Choroid plexus epithelial cell (primary cell): ENCODE measurements at regions not wholly inside any gene's neighbourhood (a gene's known extent, or its start where the extent isn't known, plus 50 kb on each side); places are given as distances from the start of the nearest gene placed in this dataset.
A peak's percentile ranks its signal among the peaks of the same experiment; 100 is the strongest.

Experiments
- DNase-seq: peaks from one replicate; pipeline ENCODE4 v3.0.0-alpha.2; 2010; ENCODE audit warnings: low read depth
- H3K4me3 ChIP-seq: 2 replicates; pipeline ENCODE4 v1.5.1; 2011; ENCODE audit warnings: low read depth, mild to moderate bottlenecking, control low read depth, low read length, moderate library complexity
- CTCF ChIP-seq: conservative IDR thresholded peaks from 2 replicates; pipeline ENCODE4 v1.5.1; 2011; ENCODE audit warnings: low read depth, mild to moderate bottlenecking, control low read depth, inconsistent platforms, low read length, moderate library complexity

- no peak for TF ChIP-seq CTCF
- no peak overlapping the region for H3K4me3 ChIP-seq
- no peak for DNase-seq
Observed at GRCh38 chr11:22510010-22510409, 115.6 kb downstream of the FANCF start.

GRCh38 chr11:22508665-22509064 lies 117.0 kb downstream of the FANCF start:
- no peak for TF ChIP-seq CTCF
- no peak for DNase-seq
- H3K4me3 ChIP-seq: no peak overlapping the region

GRCh38 chr11:22497474-22497873 lies 128.1 kb downstream of the FANCF start:
- DNase-seq: no peak
- no peak for TF ChIP-seq CTCF
- H3K4me3 ChIP-seq: no peak overlapping the region

GRCh38 chr11:22491555-22492225 lies 133.9 kb downstream of the FANCF start:
- no peak for TF ChIP-seq CTCF
- peak; percentile 20 for DNase-seq
- no peak overlapping the region for H3K4me3 ChIP-seq

- TF ChIP-seq CTCF: no peak
- no peak overlapping the region for H3K4me3 ChIP-seq
- DNase-seq: no peak
Observed at GRCh38 chr11:22479971-22480720, 142.0 kb downstream of the SLC17A6 start.

GRCh38 chr11:22479208-22479607 lies 141.0 kb downstream of the SLC17A6 start:
- H3K4me3 ChIP-seq: no peak overlapping the region
- TF ChIP-seq CTCF: no peak
- no peak for DNase-seq

GRCh38 chr11:22478169-22478568 lies 140.0 kb downstream of the SLC17A6 start:
- no peak for TF ChIP-seq CTCF
- H3K4me3 ChIP-seq: no peak overlapping the region
- no peak for DNase-seq
